GM19035 (cell line): ENCODE measurements at regions not wholly inside any gene's neighbourhood (a gene's known extent, or its start where the extent isn't known, plus 50 kb on each side); places are given as distances from the start of the nearest gene placed in this dataset.

Experiments used
- ATAC-seq: cut with Tn5 transposase; IDR thresholded peaks from one replicate; pipeline ENCODE4 v1.9.1; 2021; ENCODE audit not compliant: unreplicated experiment

DNA sequence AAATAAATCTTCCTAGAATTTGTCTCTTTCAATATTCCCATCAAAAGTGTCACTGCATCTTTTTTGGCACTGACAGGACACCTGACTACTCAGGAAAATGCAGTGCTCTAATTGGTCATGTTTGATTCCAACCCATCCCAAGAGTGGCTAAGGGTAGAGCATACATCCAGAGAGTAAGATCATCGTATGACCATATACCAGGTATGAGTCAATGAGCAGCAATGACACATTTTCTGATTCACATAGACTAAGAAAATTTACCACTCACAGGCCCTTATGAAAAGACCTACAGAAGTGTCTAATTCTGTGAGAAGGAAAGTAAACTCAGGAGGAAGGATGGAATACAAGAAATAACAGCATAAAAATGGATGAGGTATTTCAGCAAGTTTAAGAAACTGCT is 434.2 kb downstream of the ZIC1 start:
- no peak for ATAC-seq

DNA sequence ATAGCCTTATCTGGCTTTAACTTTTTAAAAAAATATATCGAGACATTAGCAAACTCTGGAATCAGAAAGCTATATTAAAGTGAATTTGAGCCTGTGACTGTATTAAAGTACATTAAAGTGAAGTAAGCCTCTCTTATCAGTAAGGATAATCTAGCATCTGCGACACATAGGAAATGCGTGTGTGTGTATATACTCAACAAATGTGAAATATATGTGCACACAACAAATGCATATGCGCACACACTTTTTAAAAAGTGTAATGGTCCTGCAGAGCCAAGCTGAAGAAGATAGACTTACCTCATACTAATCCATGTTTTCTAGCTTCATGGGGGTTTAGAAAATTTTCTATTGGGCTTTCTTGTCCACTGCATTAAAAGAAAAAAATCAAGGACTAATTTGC is 437.1 kb downstream of the ZIC1 start:
- no peak for ATAC-seq

DNA sequence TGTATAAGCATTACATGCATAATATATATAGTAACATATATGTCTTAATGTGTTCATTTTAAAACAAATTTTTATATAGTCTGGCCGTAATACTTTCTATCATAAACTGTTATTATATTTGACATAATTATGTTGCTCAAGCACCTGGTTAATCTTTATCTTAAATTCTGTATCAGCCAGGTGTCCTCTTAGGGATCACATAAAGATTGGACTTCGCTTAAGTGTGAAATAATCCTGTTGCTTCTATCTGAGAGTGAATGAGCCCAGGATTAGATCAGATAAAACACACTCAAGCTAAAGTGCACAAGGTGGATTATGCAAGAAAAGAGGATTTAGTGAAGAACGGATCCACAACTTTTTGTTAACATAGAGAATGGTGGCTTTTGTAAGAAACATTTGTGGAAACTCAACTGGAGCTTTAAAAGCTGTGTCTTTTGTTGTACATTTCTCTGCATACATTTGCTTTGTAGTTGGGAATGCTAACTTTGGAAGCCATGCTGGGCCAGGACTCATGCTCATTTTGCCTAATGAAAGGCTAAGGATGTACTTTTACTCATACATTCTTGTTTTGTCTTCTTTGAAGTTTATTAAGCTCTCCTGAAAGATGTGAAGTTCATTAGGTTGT is 437.8 kb downstream of the ZIC1 start:
- no peak for ATAC-seq

DNA sequence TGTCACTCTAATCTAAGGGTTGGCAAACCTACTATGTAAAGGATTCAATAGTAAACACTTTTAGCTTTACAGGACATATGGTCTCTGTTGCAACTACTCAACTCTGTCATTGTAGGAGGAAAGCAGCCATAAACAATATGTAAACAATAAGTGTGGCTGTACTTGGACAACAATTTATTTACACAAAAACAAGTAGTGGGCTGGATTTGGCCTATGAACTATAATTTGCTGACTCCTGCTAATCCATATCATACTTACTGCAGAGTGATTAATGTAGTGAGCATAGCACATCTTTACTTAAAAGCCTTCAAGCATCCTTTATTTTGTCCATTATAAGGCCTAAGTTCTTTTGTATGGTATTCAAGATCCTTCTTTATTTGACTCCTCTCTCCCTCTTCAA is 441.9 kb downstream of the ZIC1 start:
- no peak for ATAC-seq

DNA sequence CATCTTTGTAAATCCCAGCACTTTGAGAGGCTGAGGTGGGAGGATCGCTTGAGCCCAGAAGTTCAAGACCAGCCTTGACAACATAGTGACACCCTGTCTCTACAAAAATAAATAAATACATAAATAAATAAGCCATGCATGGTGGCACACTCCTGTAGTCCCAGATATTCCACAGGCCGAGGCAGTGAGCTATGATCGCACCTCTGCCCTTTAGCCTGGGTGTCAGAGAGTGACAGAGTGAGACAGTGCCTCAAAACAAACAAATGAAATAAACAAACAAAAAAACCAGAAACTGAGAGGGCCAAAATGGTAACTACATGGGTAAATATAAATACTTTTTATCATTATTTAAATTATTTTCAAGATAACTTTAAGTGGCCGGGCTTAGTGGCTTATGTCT is 445.4 kb downstream of the ZIC1 start:
- no peak for ATAC-seq

DNA sequence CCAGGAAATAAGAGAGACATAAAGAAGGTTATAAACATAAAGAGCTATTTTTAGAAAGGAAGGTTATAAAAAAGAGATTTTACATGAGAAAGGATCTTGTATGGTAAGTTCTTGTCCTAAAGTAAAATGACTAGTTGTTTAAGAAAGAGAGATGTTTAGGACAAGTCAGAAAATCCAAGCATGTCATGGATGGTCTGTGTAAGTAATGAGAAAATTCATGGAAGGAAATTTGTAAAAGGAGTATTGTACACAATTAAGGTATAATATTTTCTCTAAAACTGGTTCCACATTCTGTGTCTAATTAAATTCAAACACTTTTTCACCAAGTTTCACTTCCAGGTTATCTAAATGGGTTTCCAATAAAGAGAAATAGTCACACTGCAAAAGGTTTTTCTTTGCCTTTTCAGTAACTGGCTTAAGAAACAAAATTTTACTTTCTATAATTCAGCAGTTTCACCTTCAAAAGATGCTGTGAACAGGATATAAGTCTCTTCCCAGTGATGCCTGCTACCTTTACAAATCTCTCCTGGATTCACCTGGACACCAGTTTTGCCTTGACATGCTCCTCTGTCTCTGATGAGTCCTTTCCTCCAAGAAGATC is 455.7 kb downstream of the ZIC1 start:
- ATAC-seq = no peak

DNA sequence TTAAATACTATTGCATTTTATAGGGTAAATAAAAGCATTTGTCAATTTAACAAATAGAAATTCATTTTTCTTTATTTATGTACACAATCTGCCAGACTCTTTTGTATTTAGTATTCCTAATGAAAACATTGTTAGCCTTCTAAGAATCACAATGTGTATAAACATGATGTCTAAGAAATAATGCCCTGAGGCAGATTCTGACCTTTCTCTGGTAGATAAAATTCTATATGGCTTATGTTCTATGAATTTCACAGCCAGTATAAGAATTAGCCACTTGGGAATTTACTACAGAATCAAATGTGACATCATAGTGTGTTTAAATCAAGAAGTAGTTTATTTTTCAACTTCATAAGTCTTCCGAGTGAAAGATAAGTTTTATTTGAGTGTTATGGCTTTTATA is 457.4 kb downstream of the ZIC1 start:
- no peak for ATAC-seq

DNA sequence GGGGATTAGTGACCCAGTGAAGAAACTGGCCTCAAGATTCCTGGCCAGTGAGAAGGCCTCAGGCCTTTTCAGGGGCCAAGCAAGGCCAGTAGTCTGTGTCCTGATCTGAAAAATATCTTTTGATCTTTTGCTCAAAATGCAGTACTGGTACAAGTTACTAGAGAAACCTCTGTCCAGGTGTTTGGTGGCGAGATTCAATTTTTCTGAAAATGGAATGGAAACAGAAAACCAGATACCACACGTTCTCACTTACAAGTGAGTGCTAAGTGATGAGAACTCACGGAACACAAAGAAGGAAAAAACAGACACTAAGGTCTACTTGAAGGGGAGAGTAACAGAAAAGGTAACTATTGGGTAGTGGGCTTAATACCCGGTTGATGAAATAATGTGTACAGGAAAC is 463.4 kb downstream of the ZIC1 start:
- no peak for ATAC-seq

DNA sequence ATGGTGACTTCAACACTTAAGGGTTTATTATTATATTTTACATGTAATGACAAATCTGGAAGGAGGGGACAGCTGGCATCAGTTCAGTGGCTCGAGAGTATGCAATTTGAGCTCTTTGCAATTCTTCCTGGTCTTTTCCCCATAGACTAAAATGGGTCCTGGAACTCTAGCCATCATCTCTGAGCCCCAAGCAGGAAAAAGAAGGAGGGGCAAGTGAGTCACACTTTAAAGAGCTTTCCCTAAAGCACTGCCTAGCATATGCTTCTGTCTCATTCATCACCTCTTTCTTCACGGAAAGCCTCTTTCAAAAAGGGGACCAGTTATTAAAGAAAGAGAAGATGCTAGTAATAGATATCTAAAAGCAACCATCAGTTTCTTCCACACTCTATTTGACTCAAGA is 466.3 kb downstream of the ZIC1 start:
- no peak for ATAC-seq

DNA sequence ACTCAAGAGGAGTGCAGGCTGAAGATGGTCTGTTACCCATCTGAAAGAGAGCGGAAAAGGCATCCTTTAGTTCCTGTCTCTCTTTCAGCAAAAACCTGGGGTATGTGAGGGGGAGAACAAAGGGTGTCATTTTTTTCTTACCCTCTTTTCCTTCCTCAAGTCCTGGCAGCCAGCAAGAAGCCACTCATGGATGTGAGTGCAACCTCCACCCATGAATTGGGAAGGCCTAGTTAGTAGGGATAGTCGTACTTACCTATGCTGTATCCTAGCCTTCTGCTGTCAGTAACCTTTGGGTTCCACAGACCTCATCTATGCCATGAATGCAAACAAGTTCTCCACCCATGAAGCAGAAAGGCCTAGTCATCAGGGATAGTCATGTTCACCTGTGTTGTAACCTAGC is 472.8 kb downstream of the ZIC1 start:
- ATAC-seq = no peak

DNA sequence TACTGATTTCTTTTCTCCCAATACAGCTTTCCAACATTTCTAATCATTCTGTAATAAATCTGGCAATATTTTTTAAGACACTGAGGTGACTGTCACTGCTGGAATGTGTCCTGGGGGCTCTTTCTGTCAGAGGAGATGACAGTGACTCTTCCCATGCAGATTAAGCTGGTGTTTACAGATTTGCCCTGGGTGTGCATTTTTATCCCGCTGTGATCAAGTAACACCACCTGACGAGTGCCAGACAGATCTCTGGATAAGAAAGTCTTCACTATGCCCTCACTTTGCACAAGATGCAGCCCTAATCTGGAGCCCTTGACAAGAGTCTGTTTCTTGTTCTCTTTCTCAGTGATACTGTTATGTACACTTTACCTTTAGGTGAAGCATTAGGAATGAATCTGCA is 477.7 kb downstream of the ZIC1 start:
- no peak for ATAC-seq

DNA sequence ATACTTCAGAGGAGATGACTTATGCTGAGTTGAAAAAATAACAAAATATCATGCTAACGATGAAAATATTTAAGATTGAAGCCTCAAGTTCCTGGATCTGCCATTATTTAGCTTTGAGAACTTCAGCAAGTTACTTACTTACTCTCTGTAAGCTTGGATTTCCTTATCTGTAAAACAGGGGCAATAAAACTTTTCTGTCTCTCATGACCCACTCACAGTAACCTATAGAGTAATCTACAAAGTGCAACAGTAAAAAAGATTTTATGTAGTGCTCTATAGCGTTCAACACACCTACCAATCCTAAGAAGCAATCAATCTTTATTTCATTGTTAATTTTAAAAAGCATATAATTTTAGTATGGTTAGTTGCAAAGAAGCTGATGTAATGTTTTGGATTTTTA is 478.6 kb downstream of the ZIC1 start:
- no peak for ATAC-seq

DNA sequence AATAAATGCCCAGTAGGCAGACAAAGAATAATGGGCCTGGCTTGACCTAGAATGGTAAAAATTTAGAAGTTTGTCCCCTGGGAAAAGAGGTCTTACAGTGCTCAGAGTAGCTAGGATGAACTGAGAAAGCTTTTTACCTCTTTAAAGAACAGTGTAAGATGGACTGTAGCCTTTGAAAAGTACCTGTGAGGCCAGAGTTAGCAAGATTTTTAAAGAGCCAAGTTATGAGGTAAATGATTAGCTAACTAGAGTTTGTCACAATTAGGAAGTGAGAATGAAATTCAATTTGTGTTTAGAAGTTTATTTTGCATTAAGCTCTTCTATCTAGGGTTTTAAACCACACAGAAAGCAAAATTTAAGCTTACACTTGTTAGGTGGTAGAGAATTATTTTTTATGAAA is 480.9 kb downstream of the ZIC1 start:
- ATAC-seq = peak; percentile 68

DNA sequence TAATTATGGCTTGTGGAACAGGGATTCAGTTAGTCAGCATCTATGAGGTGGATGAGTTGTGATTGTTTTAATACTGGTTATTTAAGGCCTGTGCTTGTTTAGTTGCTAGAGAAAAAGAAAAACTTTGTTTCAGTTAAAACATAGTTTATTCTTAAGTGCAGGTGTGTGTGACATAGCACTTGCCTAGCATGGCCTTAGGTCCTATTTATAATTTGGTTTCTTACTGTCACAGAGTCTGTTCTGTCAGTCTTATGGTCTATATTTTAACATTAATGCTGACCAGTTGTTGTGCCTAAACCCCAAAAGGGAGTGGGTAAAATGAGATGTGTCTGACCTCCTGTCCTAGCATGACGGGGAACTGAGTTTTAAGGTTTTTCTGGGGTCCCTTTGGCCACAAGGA is 486.3 kb downstream of the ZIC1 start:
- ATAC-seq = no peak

DNA sequence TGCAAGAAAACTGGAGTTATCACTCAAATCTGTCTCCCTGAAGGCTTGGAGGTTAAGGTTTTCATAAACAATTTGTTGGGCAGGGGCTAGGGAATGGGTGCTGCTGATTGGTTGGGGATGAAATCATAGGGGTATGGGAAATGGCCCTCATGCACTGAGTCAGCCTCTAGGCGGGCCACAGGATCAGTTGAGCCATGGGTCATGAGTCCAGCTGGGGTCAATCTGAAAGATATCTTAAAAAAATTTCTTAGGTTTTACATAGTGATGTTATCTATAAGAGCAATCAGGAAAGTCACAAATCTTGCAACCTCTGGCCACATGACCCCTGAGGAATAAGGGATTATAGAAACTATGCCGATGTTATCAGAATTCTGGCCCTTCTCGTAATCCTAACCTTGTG is 491.7 kb downstream of the ZIC1 start:
- ATAC-seq = no peak

DNA sequence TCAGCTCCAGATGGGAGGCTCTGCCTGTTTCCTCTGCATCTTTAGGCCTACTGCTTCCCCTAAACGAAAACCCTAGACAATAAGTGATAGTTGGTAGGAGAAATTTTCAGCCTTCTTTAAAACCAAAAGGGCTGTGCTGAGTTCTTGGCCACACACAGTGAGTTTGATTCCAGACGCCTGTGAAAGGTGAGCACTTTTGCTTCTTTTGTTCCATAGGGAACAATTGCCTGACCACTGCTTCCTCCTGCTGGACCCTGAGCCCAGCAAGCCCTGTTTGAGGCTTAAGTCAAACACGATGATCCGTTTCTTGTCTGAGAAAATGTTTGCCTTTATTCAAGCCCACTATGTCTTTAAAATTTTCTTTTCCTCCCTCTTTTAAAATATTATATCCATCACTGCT is 493.9 kb downstream of the ZIC1 start:
- no peak for ATAC-seq

DNA sequence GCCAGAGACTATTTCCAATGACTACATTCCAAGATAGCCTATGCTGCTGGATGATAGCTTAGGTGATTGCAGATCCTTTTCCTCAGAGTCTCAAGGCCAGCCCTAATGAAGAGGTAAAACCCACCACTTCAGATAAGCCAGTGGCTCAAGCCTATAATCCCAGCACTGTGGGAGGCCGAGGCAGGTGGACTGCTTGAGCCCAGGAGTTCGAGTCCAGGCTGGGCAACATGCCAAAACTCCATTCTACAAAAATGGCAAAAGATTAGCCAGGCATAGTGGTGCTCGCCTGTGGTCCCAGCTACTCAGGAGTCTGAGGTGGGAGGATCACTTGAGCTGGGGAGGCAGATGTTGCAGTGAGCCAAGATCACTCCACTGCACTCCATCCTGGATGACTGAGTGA is 495.3 kb downstream of the ZIC1 start:
- ATAC-seq = no peak

DNA sequence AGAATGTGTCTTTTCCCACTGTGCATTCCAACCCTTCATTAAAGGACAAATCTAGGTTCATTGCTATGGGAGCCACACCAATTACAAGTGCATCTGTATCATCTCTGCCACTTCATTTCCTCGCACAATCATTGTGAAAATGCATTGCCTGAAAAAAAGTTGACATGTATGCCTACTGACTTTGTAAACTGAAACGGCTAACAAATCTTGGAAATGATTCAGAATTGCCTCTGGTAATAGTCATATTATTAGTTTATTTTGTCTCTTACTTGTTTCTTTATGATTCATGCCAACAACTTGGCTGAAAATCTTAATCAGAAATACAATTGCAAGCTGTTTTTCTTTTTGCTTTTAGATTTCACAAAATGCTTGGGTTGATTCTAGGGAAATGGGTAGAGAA is 497.1 kb downstream of the ZIC1 start:
- no peak for ATAC-seq

DNA sequence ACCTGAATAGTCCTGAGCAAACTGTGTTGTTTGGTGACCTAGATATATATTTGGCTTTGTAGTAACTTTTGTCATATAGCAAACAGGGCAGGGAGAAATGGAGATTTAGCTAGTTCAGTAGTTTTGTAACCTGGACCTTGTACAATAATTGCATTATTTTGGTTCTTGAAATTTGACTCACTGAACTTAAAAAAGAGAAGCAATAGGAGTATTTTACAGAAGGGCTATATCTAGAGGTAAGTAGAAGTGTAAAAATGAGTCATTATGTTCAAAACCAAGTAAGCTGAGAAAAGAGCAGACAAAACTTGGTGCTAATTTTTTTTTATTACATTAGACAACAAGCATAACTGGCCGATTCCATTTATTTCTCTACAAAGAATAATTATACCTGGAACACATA is 505.4 kb downstream of the ZIC1 start:
- ATAC-seq = no peak

DNA sequence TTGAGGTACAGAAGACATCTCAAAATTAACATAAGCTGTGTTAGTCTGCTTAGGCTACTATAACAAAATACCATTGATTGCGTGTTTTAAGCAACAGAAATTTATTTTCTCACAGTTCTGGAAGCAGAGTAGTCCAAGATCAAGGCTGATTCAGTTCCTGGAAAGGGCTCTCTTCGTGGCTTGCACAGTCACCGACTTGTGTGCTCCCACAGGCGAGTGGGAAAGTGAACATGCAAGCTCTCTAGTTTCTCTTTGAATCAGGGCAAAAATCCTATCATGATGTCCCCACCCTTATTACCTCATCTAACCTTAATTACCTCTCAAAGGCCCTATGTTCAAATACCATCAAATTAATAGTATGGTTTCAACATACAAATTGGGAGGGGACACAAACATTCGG is 505.9 kb downstream of the ZIC1 start:
- no peak for ATAC-seq

DNA sequence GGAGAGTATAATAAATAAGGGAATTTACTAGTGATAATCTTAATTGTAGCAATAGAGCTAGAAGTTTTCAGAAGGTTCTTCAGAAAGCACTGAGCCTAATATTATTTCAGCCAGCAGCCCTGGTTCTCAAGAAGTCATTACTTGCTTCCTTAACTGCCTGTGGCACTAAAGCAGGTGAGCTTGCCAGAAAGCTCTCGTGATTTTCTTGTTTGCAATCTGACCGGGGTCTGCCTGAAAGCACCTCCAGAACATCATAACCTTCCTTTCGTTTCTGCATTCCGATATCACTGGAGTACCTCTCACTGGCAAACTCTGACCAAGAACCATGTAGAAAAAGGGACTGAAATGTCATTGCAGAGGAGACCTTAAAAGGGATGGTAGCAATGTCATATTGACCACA is 510.3 kb downstream of the ZIC1 start:
- ATAC-seq = no peak

DNA sequence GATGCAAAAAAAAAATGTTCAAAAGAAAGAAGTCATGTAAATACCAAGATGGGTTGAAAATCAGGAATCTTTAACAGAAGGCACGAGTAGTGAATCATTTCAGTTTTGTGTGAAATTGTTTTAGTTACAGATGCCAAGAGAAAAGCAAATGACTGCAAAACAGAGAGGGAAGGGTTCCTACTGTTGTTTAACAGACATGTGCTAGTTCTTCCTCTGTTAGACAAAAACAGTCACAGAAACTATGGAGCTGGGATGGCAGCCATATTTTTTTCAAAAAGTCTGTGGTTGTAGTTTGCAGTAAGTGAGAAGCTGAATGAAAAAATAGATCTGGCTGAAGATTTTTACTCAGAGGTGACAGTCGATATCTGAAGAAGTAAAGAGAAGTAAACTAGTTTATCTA is 511.9 kb downstream of the ZIC1 start:
- no peak for ATAC-seq

DNA sequence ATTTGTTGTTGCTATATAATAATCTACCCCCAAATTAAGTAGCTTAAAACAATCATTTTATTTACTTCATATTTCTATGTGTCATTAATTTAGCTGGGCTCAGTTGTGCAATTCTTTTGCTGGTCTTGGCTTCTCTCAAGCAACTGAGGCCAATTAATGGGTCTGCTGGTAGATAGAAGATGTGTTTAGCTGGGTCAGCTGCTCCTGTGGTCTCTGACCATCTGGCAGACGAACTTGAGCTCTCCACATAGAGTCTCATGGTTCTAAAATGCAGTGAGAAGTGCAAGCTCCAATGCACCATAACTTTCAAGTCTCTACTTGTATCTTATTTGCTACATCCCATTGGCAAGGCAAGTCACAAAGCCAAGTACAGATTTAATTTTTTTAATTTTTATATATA is 515.6 kb downstream of the ZIC1 start:
- no peak for ATAC-seq
